ENCODE measurements at regions not wholly inside any gene's neighbourhood (a gene's known extent, or its start where the extent isn't known, plus 50 kb on each side); places are given as distances from the start of the nearest gene placed in this dataset.

GRCh38 chr14:51317373-51317772, 77.3 kb downstream of the TMX1 start:
- H2AFZ ChIP-seq, result no peak overlapping the region
- TF ChIP-seq JUNB (IDR thresholded peaks at IDR 0.05; ENCODE audit: unreplicated experiment), result no peak
- no peak for TF ChIP-seq EZH2phosphoT487 (IDR thresholded peaks at IDR 0.05; ENCODE audit: unreplicated experiment)
- TF ChIP-seq CREB1 (CRISPR knock-in tag; IDR thresholded peaks at IDR 0.05; ENCODE audit: low read depth), result no peak
- no peak for TF ChIP-seq POLR2AphosphoS5 (IDR thresholded peaks at IDR 0.05; ENCODE audit: low read depth)
- no peak for TF ChIP-seq ZNF462 (CRISPR knock-in tag; IDR thresholded peaks at IDR 0.05)
- TF ChIP-seq ZNF114 (CRISPR knock-in tag; IDR thresholded peaks at IDR 0.05), result no peak
- no peak for TF ChIP-seq NANOG (IDR thresholded peaks at IDR 0.05; ENCODE audit: borderline replicate concordance)
- TF ChIP-seq EZH2 (IDR thresholded peaks at IDR 0.05; ENCODE audit: low read depth, unreplicated experiment), result no peak
- no peak for TF ChIP-seq STAT1 (IDR thresholded peaks at IDR 0.05; ENCODE audit: unreplicated experiment)
- no peak for TF ChIP-seq ETS1 (IDR thresholded peaks at IDR 0.05)
- TF ChIP-seq CTCF (conservative IDR thresholded peaks at IDR 0.05; ENCODE audit: low read depth in 2 of 2), result no peak
- TF ChIP-seq REST (IDR thresholded peaks at IDR 0.05; ENCODE audit: unreplicated experiment), result no peak
- no peak for TF ChIP-seq ZNF331 (CRISPR knock-in tag; IDR thresholded peaks at IDR 0.05; ENCODE audit: low read depth)
- H3K4me1 ChIP-seq (ENCODE audit: insufficient read depth), result no peaks in the 10 kb centered on the region
- H3K4me1 Mint-ChIP-seq, result no peaks in the 10 kb centered on the region
- no peak for DNase-seq (ENCODE audit: low spot score)
- H3K36me3 ChIP-seq (ENCODE audit: insufficient read depth), result no peaks in the 10 kb centered on the region
- ATAC-seq, result no peak
- H3K27me3 Mint-ChIP-seq (ENCODE audit: insufficient read depth, low read depth, poor library complexity), result no peaks in the 10 kb centered on the region
- no peaks in the 10 kb centered on the region for H4K20me1 ChIP-seq (replicated peaks; ENCODE audit: insufficient read depth)
- no peaks in the 10 kb centered on the region for H3K27me3 ChIP-seq (ENCODE audit: insufficient read depth)
- no peak overlapping the region for H3K27ac ChIP-seq (ENCODE audit: low read depth)
- no peaks in the 10 kb centered on the region for H3F3A ChIP-seq (replicated peaks; ENCODE audit: low read depth)
- H3K9me2 ChIP-seq (ENCODE audit: insufficient read depth), result no peaks in the 10 kb centered on the region
- H3K9me3 Mint-ChIP-seq, result no peaks in the 10 kb centered on the region
- no peak overlapping the region for H3K4me2 ChIP-seq
- no peak overlapping the region for H3K27ac Mint-ChIP-seq
- no peak overlapping the region for H3K4me3 ChIP-seq
- H3K4me3 Mint-ChIP-seq, result no peak overlapping the region
- no peaks in the 10 kb centered on the region for H3K36me3 Mint-ChIP-seq (ENCODE audit: low read depth)
- no peaks in the 10 kb centered on the region for H3K79me2 ChIP-seq (replicated peaks; ENCODE audit: insufficient read depth)
